A673 (cell line): ENCODE measurements at regions not wholly inside any gene's neighbourhood (a gene's known extent, or its start where the extent isn't known, plus 50 kb on each side); places are given as distances from the start of the nearest gene placed in this dataset.

Experiments
- BruUV-seq: library from RNA; stranded (reverse); fragments of 400-500 nt; replicated peaks from 2 replicates; lab custom pipeline; 2021; lab: Mats Ljungman, UMichigan
- CTCF ChIA-PET: fragments of 300-600 bp; sonication (Branson Sonifier 250); formaldehyde crosslinking; loops from one replicate; lab custom pipeline; 2022; ENCODE audit warnings: antibody characterized with exemption; lab: Charles Lee
- POLR2A ChIA-PET: fragments of 300-600 bp; sonication (Branson Sonifier 250); formaldehyde crosslinking; loops from one replicate; lab custom pipeline; 2022; ENCODE audit warnings: antibody characterized with exemption; ENCODE audit not compliant: low non-redundant PET; lab: Charles Lee
- DNase-seq: peaks from one replicate; pipeline ENCODE4 v3.0.0-alpha.2; 2015; ENCODE audit warnings: low spot score
- H3K27ac ChIP-seq: fragments of 200-600 bp; sonication (generic); 2 replicates; pipeline ENCODE4 v1.5.1; 2016; ENCODE audit warnings: mixed run types, low read depth, mild to moderate bottlenecking, mixed read lengths, antibody characterized with exemption, low read length; ENCODE audit not compliant: poor library complexity, severe bottlenecking
- H3K27me3 ChIP-seq: fragments of 200-600 bp; sonication (generic); replicated peaks from 2 replicates; pipeline ENCODE4 v1.6.1; 2017; ENCODE audit warnings: mixed run types, low read depth, mild to moderate bottlenecking, mixed read lengths, antibody characterized with exemption, low read length; ENCODE audit not compliant: insufficient read depth, poor library complexity
- H3K36me3 ChIP-seq: fragments of 200-600 bp; sonication (generic); 2 replicates; pipeline ENCODE4 v1.6.1; 2016; ENCODE audit warnings: mixed run types, mild to moderate bottlenecking, mixed read lengths, antibody characterized with exemption, low read length; ENCODE audit not compliant: insufficient read depth, poor library complexity, severe bottlenecking
- H3K4me1 ChIP-seq: fragments of 200-600 bp; sonication (generic); 2 replicates; pipeline ENCODE4 v1.6.1; 2017; ENCODE audit warnings: mixed run types, mild to moderate bottlenecking, mixed read lengths, antibody characterized with exemption, low read length; ENCODE audit not compliant: insufficient read depth, poor library complexity, severe bottlenecking
- H3K4me3 ChIP-seq: fragments of 200-600 bp; sonication (generic); 2 replicates; pipeline ENCODE4 v1.5.1; 2016; ENCODE audit warnings: low read depth, mixed run types, mild to moderate bottlenecking, mixed read lengths, low read length; ENCODE audit not compliant: poor library complexity, severe bottlenecking
- H3K9me3 ChIP-seq: fragments of 200-600 bp; sonication (generic); 2 replicates; pipeline ENCODE4 v1.6.1; 2016; ENCODE audit warnings: mixed run types, low read depth, mild to moderate bottlenecking, mixed read lengths, antibody characterized with exemption, low read length; ENCODE audit not compliant: poor library complexity, severe bottlenecking
- CTCF ChIP-seq: fragments of 300-800, 200-600 bp; sonication (generic); conservative IDR thresholded peaks from 2 replicates; pipeline ENCODE4 v1.5.1; 2017; ENCODE audit warnings: low read depth, mild to moderate bottlenecking, antibody characterized with exemption, low read length, moderate library complexity, mixed read lengths
- EZH2 ChIP-seq: fragments of 200-600 bp; sonication (generic); IDR thresholded peaks from 2 replicates; pipeline ENCODE4 v1.6.1; 2017; ENCODE audit warnings: borderline replicate concordance, low read depth, mild to moderate bottlenecking, mixed read lengths, antibody characterized with exemption, low read length; ENCODE audit not compliant: poor library complexity, severe bottlenecking
- intact Hi-C: fragments of 100-400 bp; cut with micrococcal nuclease; formaldehyde crosslinking; loops from one replicate; pipeline ENCODE4 v1.10.0; 2022; ENCODE audit not compliant: unreplicated experiment

- Histone ChIP-seq H3K4me1 (no peaks in the 10 kb centered on the region), H3K4me3 (no peak overlapping the region), H3K36me3 (no peaks in the 10 kb centered on the region), H3K9me3 (peaks cover 5% of the 10 kb centered on the region), H3K27ac (no peak overlapping the region), H3K27me3 (no peaks in the 10 kb centered on the region)
- DNase-seq, result no peak
- no TSS peak for BruUV-seq
- ChIA-PET CTCF (no interaction called here), POLR2A (no interaction called here)
- TF ChIP-seq CTCF, result no peak
- TF ChIP-seq EZH2, result no peak
- intact Hi-C loops, result no loop called here
These were observed 414.5 kb downstream of the HTR7 start for GRCh38 chr10:90443342-90443741.

GRCh38 chr10:90447831-90448230 lies 410.0 kb downstream of the HTR7 start:
- no peak overlapping the region for H3K4me3 ChIP-seq
- H3K27ac ChIP-seq, result no peak overlapping the region
- TF ChIP-seq CTCF, result no peak
- no peak for TF ChIP-seq EZH2
- H3K36me3 ChIP-seq, result no peaks in the 10 kb centered on the region
- ChIA-PET CTCF (no interaction called here), POLR2A (no interaction called here)
- peaks cover 5% of the 10 kb centered on the region for H3K9me3 ChIP-seq
- intact Hi-C loops, result no loop called here
- BruUV-seq, result no TSS peak
- DNase-seq, result no peak
- no peaks in the 10 kb centered on the region for H3K4me1 ChIP-seq
- H3K27me3 ChIP-seq, result no peaks in the 10 kb centered on the region

- CTCF ChIA-PET, result no interaction called here
- intact Hi-C loops, result no loop called here
These were observed 407.0 kb downstream of the HTR7 start for GRCh38 chr10:90450797-90451196.

More at GRCh38 chr10:90450797-90451196, 407.0 kb downstream of the HTR7 start:
- Histone ChIP-seq H3K4me1 (no peaks in the 10 kb centered on the region), H3K9me3 (no peaks in the 10 kb centered on the region), H3K27me3 (no peaks in the 10 kb centered on the region), H3K27ac (no peak overlapping the region), H3K36me3 (no peaks in the 10 kb centered on the region), H3K4me3 (no peak overlapping the region)
- BruUV-seq, result no TSS peak
- no peak for DNase-seq
- POLR2A ChIA-PET, result no interaction called here
- TF ChIP-seq EZH2, result no peak
- no peak for TF ChIP-seq CTCF
